Nucleus accumbens (tissue), 56 donors: ENCODE measurements at regions not wholly inside any gene's neighbourhood (a gene's known extent, or its start where the extent isn't known, plus 50 kb on each side); places are given as distances from the start of the nearest gene placed in this dataset.

Source experiments
- DNase-seq, 56 donors: peaks; one replicate each; lab custom pipeline; 2025; lab: John Stamatoyannopoulos, UW

DNA sequence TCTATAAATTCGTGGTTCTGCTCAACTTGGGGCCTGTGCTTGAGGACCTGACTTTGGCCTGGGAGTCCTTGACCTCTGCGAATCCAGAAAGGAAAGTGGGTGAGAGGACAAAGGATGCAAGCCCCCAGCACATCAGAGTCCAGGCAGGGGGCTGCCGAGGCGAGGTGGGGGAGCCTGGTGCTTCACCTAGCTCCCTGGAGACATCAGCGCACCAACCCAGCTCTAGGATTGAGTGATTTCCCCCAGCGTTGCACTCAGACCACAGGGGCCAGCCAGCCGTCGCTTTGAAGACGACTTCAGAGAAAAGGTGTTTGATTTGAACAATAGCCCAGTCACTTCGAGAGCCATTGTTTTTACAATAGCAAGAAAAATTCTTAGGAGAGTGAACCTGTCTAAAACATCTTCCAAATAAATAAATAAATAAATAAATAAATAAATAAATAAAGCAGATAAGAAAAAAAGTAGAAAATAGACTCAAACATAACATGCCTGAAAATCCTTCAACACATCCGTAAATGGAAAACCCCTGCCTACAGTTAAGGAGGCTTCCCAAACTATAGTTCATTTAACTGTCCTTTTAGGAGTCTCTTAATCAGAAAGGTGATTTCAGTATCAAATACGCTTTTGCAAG is 180.9 kb downstream of the RBFOX3 start:
- DNase-seq: no peak

- no peak for DNase-seq
Observed at GRCh38 chr17:79428988-79429387, 181.9 kb downstream of the RBFOX3 start.

DNA sequence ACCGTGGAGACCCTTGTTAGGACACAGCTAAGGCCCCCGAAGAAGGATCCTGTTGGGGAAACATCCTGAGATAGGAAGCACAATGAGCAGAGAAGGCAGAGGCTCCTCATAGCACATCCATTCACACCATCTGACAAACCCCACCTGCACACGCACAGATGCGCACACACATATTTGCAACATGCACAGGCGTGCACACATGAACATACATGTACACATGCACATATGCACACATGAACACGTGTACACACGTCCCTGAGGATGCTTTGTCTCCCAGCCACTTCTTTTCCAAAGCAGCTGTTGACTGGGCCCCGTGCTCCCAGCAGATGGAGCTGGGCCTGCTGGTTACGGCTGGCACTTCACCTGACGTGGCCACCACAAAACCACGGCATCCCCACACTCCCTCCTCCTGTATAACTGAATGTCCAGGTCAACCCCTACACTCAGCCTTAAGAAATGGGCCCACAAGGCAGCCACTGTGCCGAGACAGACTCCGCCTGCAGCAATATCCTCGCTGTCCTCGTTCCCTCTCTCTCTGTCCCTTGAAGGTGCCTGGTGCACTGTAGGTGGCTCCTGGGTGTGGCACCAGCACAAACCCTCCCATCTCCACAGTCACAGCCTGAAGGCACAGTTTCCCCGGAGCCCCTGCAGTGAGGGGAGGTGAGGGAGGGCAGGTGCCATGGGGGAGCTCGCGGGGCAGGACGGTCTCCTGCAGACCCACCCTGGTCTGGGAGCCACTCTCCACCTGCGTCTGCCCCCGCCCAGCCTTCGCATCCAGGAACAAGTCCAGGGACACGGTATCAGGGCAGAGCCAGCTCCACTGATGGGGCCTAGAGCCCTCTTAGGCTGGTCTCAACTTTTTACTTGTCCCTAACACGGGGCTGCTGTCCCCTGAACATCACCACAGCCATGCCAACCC is 183.0 kb downstream of the RBFOX3 start:
- DNase-seq: no peak

GRCh38 chr17:79425686-79426085 is 185.2 kb downstream of the RBFOX3 start:
- no peak for DNase-seq

GRCh38 chr17:79424471-79425185 is 186.2 kb downstream of the RBFOX3 start:
- DNase-seq: no peak

DNA sequence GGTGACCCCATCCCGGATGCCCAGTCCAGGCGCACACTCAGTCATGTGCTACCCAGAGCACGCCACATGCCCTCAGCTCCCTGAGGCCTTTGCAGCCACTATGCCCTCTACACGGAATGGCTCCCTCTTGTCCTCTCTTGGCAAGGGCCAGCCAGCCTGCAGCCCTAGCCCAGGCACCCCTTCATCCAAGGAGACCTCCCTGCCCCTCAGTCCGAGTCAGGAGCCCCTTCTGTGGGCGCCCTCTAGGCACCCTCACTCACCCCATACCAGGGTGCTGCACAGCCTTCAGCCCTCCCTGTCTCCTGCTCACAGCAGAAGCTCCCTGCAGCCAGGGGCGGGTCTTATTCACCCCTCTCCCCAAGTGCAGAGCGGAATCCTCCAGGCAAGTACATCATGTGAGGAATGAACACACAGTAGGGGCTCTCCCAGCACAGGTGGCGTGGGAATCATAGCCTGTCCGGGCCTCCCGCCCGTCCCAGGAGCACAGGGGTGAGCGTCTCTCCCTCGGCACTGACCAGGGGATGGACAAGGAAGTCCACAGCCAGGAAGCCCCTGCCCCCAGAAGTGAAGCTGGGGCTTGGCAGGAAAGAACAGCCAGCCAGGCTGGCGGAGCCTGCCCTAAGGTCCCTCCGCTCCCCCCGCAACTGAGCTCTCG is 186.9 kb downstream of the RBFOX3 start:
- DNase-seq: no peak

DNA sequence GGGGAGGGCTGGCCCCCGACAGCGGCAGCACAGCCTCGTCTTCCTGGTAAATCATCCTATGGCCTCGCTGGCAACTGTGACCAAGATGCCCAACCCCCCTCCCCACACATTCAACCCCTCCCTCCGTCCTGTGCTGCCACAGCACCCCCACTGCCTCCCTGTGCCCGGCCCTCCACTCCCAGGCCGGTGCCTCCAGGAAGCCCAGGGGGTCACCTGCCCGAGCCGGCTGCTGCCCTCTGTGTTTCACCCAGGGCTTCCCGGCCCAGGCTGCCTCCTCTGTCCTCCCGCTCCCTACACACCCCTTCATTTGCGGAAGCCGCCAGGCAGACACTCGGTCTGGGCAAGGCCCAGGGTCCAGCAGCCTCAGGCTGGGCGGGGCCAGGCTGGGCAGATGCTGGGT is 188.6 kb downstream of the RBFOX3 start:
- DNase-seq: no peak

DNA sequence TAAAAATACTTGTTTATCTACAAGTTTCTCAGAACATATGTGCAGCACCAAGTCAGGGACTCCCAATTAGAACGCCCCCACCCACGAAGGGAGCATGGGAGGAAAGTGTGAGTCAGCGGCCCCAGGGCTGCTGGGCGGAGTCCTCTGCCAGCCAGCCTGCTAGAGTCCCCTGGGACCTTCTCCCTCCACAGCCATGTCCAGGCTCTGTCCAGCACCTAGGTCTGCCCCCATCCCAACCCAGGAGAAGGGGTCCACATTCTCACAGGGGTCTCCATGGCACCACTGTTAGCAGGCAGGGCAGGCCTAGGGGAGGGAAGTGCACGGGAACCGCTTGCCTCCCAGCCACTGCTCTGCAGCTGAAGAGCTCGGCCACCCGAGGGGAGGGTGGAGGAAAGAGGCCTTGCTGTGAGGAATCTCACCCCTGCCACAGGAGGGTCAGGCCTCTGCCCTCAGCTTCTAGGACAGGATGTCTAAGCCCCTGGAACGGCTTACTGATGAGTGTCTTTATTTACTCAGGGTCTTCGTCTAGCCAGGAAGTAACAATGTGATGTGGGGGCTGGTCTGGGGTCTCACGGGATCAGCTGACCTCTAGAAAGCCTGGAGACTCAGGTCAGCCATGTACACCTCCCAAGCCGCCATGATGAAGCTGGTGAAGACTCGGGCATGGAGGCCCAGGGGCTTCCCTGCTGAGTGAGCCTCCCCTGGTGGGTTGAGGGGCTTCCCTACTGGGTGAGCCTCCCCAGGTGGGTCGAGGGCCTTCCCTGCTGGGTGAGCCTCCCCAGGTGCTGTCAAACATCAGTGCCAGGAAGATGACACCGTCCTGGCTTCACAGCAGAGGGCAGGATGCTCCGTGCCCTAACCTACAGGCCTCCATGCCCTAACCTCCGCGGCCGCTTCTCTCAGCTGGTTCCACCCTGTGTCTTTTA is 190.3 kb downstream of the RBFOX3 start:
- peak in 22 of 56 donors; percentile 2 to 55 (median 20) for DNase-seq

DNA sequence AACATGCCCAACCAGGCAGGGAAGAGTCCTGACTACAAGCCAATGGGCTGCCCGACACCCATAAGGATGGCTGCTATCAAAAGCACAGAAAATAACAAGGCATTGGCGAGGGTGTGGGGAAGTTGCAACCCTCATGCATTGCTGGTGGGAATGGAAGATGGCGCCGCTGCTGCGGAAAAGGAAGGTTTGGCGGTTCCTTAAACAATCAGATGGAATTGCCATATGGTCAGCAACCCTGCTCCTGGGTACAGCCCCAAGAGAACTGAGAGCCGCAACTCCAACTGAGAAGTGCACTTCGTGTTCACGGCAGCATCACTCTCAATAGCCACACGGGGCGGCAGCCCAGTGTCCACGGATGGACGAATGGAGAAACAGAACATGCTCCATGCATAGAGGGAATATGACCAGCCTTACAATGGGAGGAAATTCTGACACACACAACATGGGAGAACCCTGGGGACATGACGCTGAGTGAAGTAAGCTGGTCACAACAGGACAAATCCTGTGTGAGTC is 193.3 kb downstream of the RBFOX3 start:
- no peak for DNase-seq

GRCh38 chr17:79415909-79416308 is 194.9 kb downstream of the RBFOX3 start:
- DNase-seq: no peak

GRCh38 chr17:79415365-79415764 is 195.5 kb downstream of the RBFOX3 start:
- DNase-seq: no peak

DNA sequence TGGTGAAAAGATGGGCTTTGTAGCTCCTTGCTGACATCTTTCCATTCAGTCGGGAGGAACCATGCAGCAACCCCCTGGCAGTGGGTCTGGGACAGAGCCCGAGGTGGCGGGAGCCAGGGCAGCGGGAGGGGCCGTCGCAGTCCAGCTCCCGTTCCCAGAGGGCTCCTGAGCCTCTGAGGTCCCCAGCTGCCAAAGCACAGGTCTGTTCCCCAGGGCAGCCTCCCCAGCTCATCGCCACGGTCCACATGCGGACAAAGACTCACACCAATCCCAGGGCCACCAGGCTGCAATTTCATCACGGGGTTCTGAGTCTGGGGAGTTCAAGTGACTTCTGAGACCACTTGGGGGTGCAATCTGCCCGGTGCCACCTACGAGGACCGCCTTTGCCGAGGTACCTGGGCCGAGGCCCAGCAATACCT is 196.0 kb downstream of the RBFOX3 start:
- no peak for DNase-seq

DNA sequence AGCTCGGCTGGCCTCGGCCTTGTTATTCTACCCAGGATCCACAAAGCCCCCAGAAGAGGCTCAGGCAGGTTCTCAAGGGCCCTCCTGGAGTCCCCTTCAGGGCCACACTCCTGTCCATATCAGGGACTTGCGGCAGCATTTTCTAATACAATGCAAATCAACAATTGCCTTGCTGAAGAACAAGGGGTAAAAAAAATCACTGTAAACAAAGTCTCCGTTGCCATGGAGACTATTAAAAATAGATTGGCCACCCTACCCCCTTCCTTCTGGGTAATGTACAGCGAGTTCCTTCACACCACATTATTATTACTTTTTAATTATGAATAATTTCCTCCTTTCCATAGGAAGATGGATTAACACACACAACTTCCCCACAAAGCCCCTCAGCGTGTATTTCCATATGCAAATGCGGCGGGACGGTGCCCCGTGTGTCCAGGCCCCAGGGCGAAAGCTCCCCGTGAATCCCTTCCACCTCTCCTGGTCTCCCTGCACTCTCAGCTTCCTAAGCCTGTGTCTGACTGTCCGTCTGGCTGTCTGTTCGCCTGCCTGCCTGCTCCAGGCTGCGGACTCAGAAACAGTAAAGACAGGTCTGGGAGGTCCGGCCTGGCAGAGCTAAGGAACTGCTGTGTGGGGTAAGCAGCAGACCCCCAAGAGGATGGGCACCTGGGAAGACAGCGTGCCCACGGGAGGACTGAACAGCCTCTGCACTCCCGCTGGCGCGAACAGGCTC is 196.6 kb downstream of the RBFOX3 start:
- peak in 1 of 56 donors; percentile 3 for DNase-seq

GRCh38 chr17:79413611-79414010 is 197.2 kb downstream of the RBFOX3 start:
- DNase-seq: no peak

DNA sequence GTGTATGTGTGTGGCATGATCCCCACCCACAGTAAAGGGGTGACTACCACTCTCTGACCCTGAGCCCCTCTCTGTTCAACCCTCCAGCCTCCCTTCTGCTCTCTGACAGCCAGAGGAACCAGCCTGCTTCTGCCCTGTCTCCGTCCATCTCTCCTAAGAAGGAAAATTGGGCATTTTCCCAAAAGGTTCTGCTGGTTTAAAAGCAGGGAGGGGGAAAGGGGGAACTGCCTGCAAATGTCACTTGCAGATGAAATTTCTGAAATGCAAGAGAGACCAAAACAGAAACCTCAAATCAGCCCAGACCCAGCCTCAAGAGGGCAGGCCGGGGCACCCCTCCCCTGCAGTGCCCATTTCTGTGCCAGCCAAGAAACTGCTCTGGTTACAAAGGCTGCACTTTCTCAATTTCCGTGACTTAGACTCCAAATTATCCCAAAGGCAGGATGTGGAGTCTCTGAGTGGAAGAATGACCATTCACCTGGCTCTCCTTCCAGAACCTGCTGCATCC is 197.9 kb downstream of the RBFOX3 start:
- DNase-seq: no peak

DNA sequence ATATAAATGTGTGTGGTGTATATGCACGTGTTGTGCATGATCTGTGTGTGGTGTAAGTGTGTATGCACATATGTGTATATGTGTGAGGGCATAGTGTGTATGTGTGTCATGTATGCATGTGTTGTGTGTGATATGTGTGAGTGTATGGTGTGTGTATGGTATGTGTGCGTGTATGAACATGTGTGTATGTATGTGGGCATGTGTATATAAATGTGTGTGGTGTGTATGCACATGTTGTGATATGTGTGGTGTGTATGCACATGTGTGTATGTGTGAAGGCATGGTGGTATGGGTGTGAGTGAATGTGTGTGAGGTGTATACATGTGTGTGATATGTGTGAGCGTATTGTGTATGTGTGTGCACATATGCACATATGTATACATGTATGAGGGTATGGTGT is 198.7 kb downstream of the RBFOX3 start:
- no peak for DNase-seq

DNA sequence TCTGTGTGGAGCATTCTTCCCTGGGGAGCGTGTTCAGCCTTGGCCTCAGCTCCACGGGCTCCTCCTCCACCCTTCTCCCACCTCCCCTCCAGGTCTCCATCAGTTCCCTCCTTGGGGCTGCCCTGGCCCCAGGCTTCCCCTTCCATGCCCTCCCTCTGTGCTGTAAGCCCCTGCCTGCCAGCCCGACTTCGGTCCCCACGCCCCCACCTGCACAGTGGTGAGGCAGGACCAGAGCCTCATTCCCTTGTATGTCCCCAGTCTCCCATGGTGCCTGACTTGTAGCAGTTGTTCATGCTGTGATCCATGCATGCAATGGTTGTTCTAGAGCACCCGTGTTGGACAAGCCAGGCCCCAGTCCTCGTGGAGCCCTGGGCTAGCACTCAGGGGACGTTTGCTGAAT is 199.4 kb downstream of the RBFOX3 start:
- DNase-seq: no peak

- DNase-seq: no peak
Observed at GRCh38 chr17:79410681-79411080, 200.2 kb downstream of the RBFOX3 start.

GRCh38 chr17:79408251-79408650 is 202.6 kb downstream of the RBFOX3 start:
- DNase-seq: no peak
